Esophagus muscularis mucosa (tissue), 3 donors: ENCODE measurements at regions not wholly inside any gene's neighbourhood (a gene's known extent, or its start where the extent isn't known, plus 50 kb on each side); places are given as distances from the start of the nearest gene placed in this dataset.
"Not testable (repeated sequence)": the region's sequence is repeated elsewhere in the genome, so short reads cannot be mapped to it uniquely, and the experiment has no call there.

Source experiments
- EP300 ChIP-seq: sonication (generic); formaldehyde crosslinking; IDR thresholded peaks from one replicate; pipeline ENCODE4 v1.6.1; 2017; ENCODE audit warnings: antibody characterized with exemption
- TF ChIP-seq, protein P1 (sequence below), 3 experiments: fragments of 200-600 bp in 2 of 3; fragments of 450-650 bp in 1 of 3; sonication (generic) in 2 of 3; IDR thresholded peaks; one replicate each; pipeline ENCODE4 v1.5.1; 2017 to 2019; ENCODE audit warnings: antibody characterized with exemption in 3 of 3, mild to moderate bottlenecking in 2 of 3, moderate library complexity in 1 of 3

- not testable (repeated sequence) for TF ChIP-seq EP300
- TF ChIP-seq, protein P1, sequence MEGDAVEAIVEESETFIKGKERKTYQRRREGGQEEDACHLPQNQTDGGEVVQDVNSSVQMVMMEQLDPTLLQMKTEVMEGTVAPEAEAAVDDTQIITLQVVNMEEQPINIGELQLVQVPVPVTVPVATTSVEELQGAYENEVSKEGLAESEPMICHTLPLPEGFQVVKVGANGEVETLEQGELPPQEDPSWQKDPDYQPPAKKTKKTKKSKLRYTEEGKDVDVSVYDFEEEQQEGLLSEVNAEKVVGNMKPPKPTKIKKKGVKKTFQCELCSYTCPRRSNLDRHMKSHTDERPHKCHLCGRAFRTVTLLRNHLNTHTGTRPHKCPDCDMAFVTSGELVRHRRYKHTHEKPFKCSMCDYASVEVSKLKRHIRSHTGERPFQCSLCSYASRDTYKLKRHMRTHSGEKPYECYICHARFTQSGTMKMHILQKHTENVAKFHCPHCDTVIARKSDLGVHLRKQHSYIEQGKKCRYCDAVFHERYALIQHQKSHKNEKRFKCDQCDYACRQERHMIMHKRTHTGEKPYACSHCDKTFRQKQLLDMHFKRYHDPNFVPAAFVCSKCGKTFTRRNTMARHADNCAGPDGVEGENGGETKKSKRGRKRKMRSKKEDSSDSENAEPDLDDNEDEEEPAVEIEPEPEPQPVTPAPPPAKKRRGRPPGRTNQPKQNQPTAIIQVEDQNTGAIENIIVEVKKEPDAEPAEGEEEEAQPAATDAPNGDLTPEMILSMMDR (IDR thresholded peaks at IDR 0.05): not testable (repeated sequence)
These were observed 146.8 kb upstream of the IFNE start for GRCh38 chr9:21628954-21629353.
